Calu3 (cell line): ENCODE measurements at regions not wholly inside any gene's neighbourhood (a gene's known extent, or its start where the extent isn't known, plus 50 kb on each side); places are given as distances from the start of the nearest gene placed in this dataset.

ENCODE experiments used
- BruUV-seq: library from RNA; stranded (reverse); fragments of 400-500 nt; replicated peaks from 2 replicates; lab custom pipeline; 2021; lab: Mats Ljungman, UMichigan
- CTCF ChIA-PET: fragments of 300-600 bp; sonication (Branson Sonifier 250); formaldehyde crosslinking; loops from one replicate; lab custom pipeline; 2022; ENCODE audit warnings: antibody characterized with exemption; lab: Charles Lee
- DNase-seq: peaks from one replicate; pipeline ENCODE4 v3.0.0; 2022
- H3K27ac Mint-ChIP-seq: one replicate; pipeline ENCODE4 v1.8.0; 2022; ENCODE audit warnings: mixed read lengths; ENCODE audit not compliant: unreplicated experiment
- H3K27me3 Mint-ChIP-seq: one replicate; pipeline ENCODE4 v1.8.0; 2022; ENCODE audit warnings: mixed read lengths; ENCODE audit not compliant: unreplicated experiment
- H3K36me3 Mint-ChIP-seq: one replicate; pipeline ENCODE4 v1.8.0; 2022; ENCODE audit warnings: mild to moderate bottlenecking, moderate library complexity, mixed read lengths; ENCODE audit not compliant: insufficient read depth, unreplicated experiment
- H3K4me1 Mint-ChIP-seq: one replicate; pipeline ENCODE4 v1.8.0; 2022; ENCODE audit warnings: mild to moderate bottlenecking, low read depth, mixed read lengths; ENCODE audit not compliant: unreplicated experiment
- H3K4me3 Mint-ChIP-seq: one replicate; pipeline ENCODE4 v1.8.0; 2022; ENCODE audit warnings: mild to moderate bottlenecking, low read depth, moderate library complexity, mixed read lengths; ENCODE audit not compliant: unreplicated experiment
- H3K9me3 Mint-ChIP-seq: one replicate; pipeline ENCODE4 v1.8.0; 2022; ENCODE audit warnings: low read depth, mixed read lengths; ENCODE audit not compliant: unreplicated experiment
- intact Hi-C: fragments of 100-400 bp; cut with micrococcal nuclease; formaldehyde crosslinking; loops from one replicate; pipeline ENCODE4 v1.10.0; 2022; ENCODE audit not compliant: unreplicated experiment
- TF ChIP-seq, protein P1 (sequence below): fragments of 200-600 bp; IDR thresholded peaks from one replicate; pipeline ENCODE4 v1.8.0; 2022; ENCODE audit warnings: antibody characterized with exemption; ENCODE audit not compliant: unreplicated experiment

DNA sequence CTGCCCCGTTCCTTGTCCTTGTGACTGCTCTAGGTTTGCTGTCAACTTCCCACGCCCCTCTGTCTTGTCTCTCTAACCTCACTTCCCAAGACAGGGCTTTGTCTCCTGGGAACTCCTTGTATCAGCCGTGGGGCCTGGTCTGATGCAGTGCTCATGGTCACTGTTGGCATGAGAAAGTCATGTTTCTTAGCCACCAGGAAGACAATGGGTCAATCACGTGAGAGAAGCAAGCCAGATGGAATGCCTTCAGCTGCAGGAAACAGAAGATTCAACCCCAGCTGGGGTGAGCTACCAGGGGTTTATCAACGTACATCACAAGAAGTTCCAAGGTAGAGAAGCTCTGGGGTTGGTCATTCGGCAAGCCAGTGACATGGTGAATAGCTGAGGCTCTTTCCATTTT is 116.6 kb downstream of the IRF8 start:
- Mint-ChIP-seq H3K9me3 (peaks cover 9% of the 10 kb centered on the region), H3K27ac (no peak overlapping the region), H3K27me3 (peaks cover 73% of the 10 kb centered on the region), H3K4me1 (no peaks in the 10 kb centered on the region), H3K4me3 (no peak overlapping the region), H3K36me3 (no peaks in the 10 kb centered on the region)
- TF ChIP-seq, protein P1, sequence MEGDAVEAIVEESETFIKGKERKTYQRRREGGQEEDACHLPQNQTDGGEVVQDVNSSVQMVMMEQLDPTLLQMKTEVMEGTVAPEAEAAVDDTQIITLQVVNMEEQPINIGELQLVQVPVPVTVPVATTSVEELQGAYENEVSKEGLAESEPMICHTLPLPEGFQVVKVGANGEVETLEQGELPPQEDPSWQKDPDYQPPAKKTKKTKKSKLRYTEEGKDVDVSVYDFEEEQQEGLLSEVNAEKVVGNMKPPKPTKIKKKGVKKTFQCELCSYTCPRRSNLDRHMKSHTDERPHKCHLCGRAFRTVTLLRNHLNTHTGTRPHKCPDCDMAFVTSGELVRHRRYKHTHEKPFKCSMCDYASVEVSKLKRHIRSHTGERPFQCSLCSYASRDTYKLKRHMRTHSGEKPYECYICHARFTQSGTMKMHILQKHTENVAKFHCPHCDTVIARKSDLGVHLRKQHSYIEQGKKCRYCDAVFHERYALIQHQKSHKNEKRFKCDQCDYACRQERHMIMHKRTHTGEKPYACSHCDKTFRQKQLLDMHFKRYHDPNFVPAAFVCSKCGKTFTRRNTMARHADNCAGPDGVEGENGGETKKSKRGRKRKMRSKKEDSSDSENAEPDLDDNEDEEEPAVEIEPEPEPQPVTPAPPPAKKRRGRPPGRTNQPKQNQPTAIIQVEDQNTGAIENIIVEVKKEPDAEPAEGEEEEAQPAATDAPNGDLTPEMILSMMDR, result no peak
- CTCF ChIA-PET, result interaction anchor here (0.8 to 2.5 kb wide), 3 partner anchors 123 to 196 kb away, joined by 3 to 45 read pairs (median 24); no protein-coding TSS in a partner anchor
- no TSS peak for BruUV-seq
- intact Hi-C loops, result loop anchor here (1.0 kb wide), 1 partner anchor 194 kb away; no protein-coding TSS in a partner anchor
- DNase-seq, result no peak

GRCh38 chr16:86016201-86016965 is 117.4 kb downstream of the IRF8 start:
- peak; percentile 60 for DNase-seq
- no peaks in the 10 kb centered on the region for H3K4me1 Mint-ChIP-seq
- intact Hi-C loops, result loop anchor here (1.0 kb wide), 1 partner anchor 195 kb away; no protein-coding TSS in a partner anchor
- H3K9me3 Mint-ChIP-seq, result peaks cover 9% of the 10 kb centered on the region
- no TSS peak for BruUV-seq
- TF ChIP-seq, protein P1, result peak; percentile 90
- H3K36me3 Mint-ChIP-seq, result no peaks in the 10 kb centered on the region
- H3K27me3 Mint-ChIP-seq, result peaks cover 80% of the 10 kb centered on the region
- no peak overlapping the region for H3K4me3 Mint-ChIP-seq
- CTCF ChIA-PET, result interaction anchor here (0.5 to 2.5 kb wide), 7 partner anchors 29 to 204 kb away, joined by 3 to 45 read pairs (median 6); no protein-coding TSS in a partner anchor
- no peak overlapping the region for H3K27ac Mint-ChIP-seq

DNA sequence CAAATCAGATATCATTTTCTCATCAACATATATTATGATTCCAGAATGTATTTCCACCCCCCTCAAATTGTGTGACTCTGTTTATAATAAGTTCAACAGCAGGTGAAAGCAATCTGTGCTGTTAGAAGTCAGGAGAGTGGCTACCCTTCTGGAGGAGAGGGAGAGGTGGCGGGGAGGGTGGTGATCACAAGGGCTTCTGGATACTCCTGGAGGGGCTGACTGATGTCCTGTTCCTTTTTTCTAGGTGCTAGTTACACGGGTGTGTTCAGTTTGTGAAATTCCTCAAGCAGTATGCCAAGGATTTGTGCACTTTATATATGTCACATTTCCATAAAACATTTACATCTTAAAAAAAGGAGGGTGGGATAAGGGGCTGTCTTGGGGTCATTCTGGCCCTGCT is 119.1 kb downstream of the IRF8 start:
- Mint-ChIP-seq H3K4me3 (no peak overlapping the region), H3K36me3 (no peaks in the 10 kb centered on the region), H3K27ac (no peak overlapping the region), H3K27me3 (peaks cover 74% of the 10 kb centered on the region), H3K4me1 (no peaks in the 10 kb centered on the region), H3K9me3 (peaks cover 9% of the 10 kb centered on the region)
- TF ChIP-seq, protein P1, result no peak
- no peak for DNase-seq
- intact Hi-C loops, result no loop called here
- no TSS peak for BruUV-seq
- CTCF ChIA-PET, result no interaction called here

DNA sequence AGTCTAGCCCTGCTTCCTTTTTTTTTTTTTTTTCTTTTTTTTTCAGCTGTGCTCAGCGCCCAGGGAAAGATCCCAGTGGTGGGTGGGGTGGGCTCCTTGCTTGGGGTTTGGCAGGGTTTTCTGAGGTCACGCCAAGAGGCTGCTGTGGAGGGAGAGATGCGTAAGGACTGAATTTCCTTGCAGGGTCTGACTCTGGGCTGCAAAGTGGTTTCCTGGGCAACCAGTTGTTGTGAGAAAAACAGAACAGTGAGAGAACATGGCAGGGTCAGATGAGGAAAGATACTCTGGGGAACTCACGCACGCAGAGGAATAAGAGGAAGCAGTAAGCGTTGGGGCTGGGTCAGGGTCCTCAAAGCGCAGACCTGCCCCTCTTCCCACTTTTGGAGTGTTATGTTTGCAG is 119.5 kb downstream of the IRF8 start:
- intact Hi-C loops, result no loop called here
- no peak overlapping the region for H3K27ac Mint-ChIP-seq
- no peak overlapping the region for H3K4me3 Mint-ChIP-seq
- CTCF ChIA-PET, result no interaction called here
- H3K27me3 Mint-ChIP-seq, result peaks cover 70% of the 10 kb centered on the region
- no peaks in the 10 kb centered on the region for H3K36me3 Mint-ChIP-seq
- peaks cover 9% of the 10 kb centered on the region for H3K9me3 Mint-ChIP-seq
- no peaks in the 10 kb centered on the region for H3K4me1 Mint-ChIP-seq
- DNase-seq, result no peak
- no TSS peak for BruUV-seq
- TF ChIP-seq, protein P1, result no peak
